SU-DHL-6 (cell line): ENCODE measurements at regions not wholly inside any gene's neighbourhood (a gene's known extent, or its start where the extent isn't known, plus 50 kb on each side); places are given as distances from the start of the nearest gene placed in this dataset.

Source experiments
- CTCF ChIP-seq: fragments of 200-600 bp; sonication (generic); IDR thresholded peaks from one replicate; pipeline ENCODE4 v1.5.1; 2017; ENCODE audit warnings: antibody characterized with exemption, mild to moderate bottlenecking, low read length, moderate library complexity; ENCODE audit not compliant: insufficient read depth, poor library complexity, severe bottlenecking
- EZH2phosphoT487 ChIP-seq: fragments of 200-600 bp; sonication (generic), shearing (Covaris generic); conservative IDR thresholded peaks from 2 replicates; pipeline ENCODE4 v1.6.1; 2018; ENCODE audit warnings: mild to moderate bottlenecking, antibody characterized with exemption, low read length, moderate library complexity, mixed read lengths

- TF ChIP-seq CTCF (no peak), EZH2phosphoT487 (no peak)
These were observed 161.5 kb upstream of the NR4A3 start for GRCh38 chr9:99660191-99660636.
